Endothelial cell of umbilical vein (primary cell): ENCODE measurements at regions not wholly inside any gene's neighbourhood (a gene's known extent, or its start where the extent isn't known, plus 50 kb on each side); places are given as distances from the start of the nearest gene placed in this dataset.

Experiments
- BruUV-seq: library from RNA; stranded (reverse); fragments of 400-500 nt; replicated peaks from 2 replicates; lab custom pipeline; 2021; lab: Mats Ljungman, UMichigan
- CTCF ChIA-PET: fragments of 300-600, 350-600 bp; sonication (Branson Sonifier 250); formaldehyde crosslinking; loops from one replicate; lab custom pipeline; 2021; ENCODE audit warnings: antibody characterized with exemption, inconsistent platforms; lab: Charles Lee
- POLR2A ChIA-PET: fragments of 300-600, 350-600 bp; sonication (Branson Sonifier 250); formaldehyde crosslinking; loops from one replicate; lab custom pipeline; 2021; ENCODE audit warnings: antibody characterized with exemption, inconsistent platforms; lab: Charles Lee
- DNase-seq: peaks from one replicate; pipeline ENCODE4 v3.0.0-alpha.2; 2011; ENCODE audit warnings: low read depth, low spot score
- FAIRE-seq: peaks from 2 replicates; lab custom pipeline; 2011; peaks lifted over from hg19 to GRCh38; lab: Jason Lieb, UNC
- H2AFZ ChIP-seq: 2 replicates; pipeline ENCODE4 v1.6.0; 2012; ENCODE audit warnings: low read depth, low read length, control low read depth, inconsistent platforms
- H3K27ac ChIP-seq: 2 replicates; pipeline ENCODE4 v1.5.1; 2011; ENCODE audit warnings: low read depth, mild to moderate bottlenecking, control low read depth, low read length, moderate library complexity; ENCODE audit not compliant: insufficient read depth
- H3K27me3 ChIP-seq, 2 experiments: 2 replicates each; pipeline versions ENCODE4 v1.6.0 to v1.6.1; 2011; ENCODE audit warnings: low read length in 2 of 2, mixed read lengths in 1 of 2; ENCODE audit not compliant: control insufficient read depth in 2 of 2, insufficient read depth in 2 of 2
- H3K36me3 ChIP-seq, 2 experiments: 2 replicates in 1 of 2; 3 replicates in 1 of 2; pipeline ENCODE4 v1.5.1; 2011; ENCODE audit warnings: low read length in 2 of 2, mild to moderate bottlenecking in 1 of 2, moderate library complexity in 1 of 2; ENCODE audit not compliant: control insufficient read depth in 2 of 2, insufficient read depth in 2 of 2; ENCODE audit errors: extremely low read depth in 1 of 2
- H3K4me1 ChIP-seq: 3 replicates; pipeline ENCODE4 v1.5.1; 2011; ENCODE audit warnings: mild to moderate bottlenecking, low read length; ENCODE audit not compliant: control insufficient read depth, insufficient read depth; ENCODE audit errors: extremely low read depth
- H3K4me2 ChIP-seq: 2 replicates; pipeline ENCODE4 v1.6.1; 2011; ENCODE audit warnings: low read length, control low read depth, mixed read lengths; ENCODE audit not compliant: insufficient read depth
- H3K4me3 ChIP-seq, 3 experiments: fragments of 200-600 bp in 1 of 3; sonication (generic), shearing (Covaris generic) in 1 of 3; replicated peaks in 1 of 3; 2 replicates each; pipeline ENCODE4 v1.5.1; 2011 to 2016; ENCODE audit warnings: control low read depth in 3 of 3, low read length in 3 of 3, mild to moderate bottlenecking in 2 of 3, inconsistent platforms in 1 of 3, low read depth in 1 of 3, moderate library complexity in 1 of 3; ENCODE audit not compliant: insufficient read depth in 1 of 3
- H3K79me2 ChIP-seq: 2 replicates; pipeline ENCODE4 v1.6.0; 2012; ENCODE audit warnings: low read length, inconsistent platforms; ENCODE audit not compliant: control insufficient read depth, insufficient read depth
- H3K9ac ChIP-seq: replicated peaks from 2 replicates; pipeline ENCODE3; 2011; ENCODE audit warnings: low read length, control low read depth; ENCODE audit not compliant: insufficient read depth; ENCODE audit errors: extremely low read depth
- H3K9me1 ChIP-seq: replicated peaks from 3 replicates; pipeline ENCODE4 v1.6.0; 2011; ENCODE audit warnings: mild to moderate bottlenecking, low read length; ENCODE audit not compliant: control insufficient read depth, insufficient read depth; ENCODE audit errors: extremely low read depth
- H3K9me3 ChIP-seq: replicated peaks from 2 replicates; pipeline ENCODE4 v1.5.1; 2012; ENCODE audit warnings: low read length, inconsistent platforms; ENCODE audit not compliant: control insufficient read depth, insufficient read depth
- H4K20me1 ChIP-seq: replicated peaks from 2 replicates; pipeline ENCODE3; 2011; ENCODE audit warnings: mild to moderate bottlenecking, low read length; ENCODE audit not compliant: control insufficient read depth, insufficient read depth; ENCODE audit errors: extremely low read depth
- CTCF ChIP-seq, 2 donors: IDR thresholded peaks; 1 replicate in 1 of 2; 2 replicates in 1 of 2; pipeline ENCODE4 v1.5.1; 2011; ENCODE audit warnings: low read length in 2 of 2, mild to moderate bottlenecking in 2 of 2, moderate library complexity in 2 of 2, control low read depth in 1 of 2, inconsistent platforms in 1 of 2, low read depth in 1 of 2; ENCODE audit not compliant: insufficient read depth in 1 of 2; ENCODE audit errors: extremely low read depth in 1 of 2
- EZH2 ChIP-seq: IDR thresholded peaks from 2 replicates; pipeline ENCODE4 v1.6.1; 2012; ENCODE audit warnings: borderline replicate concordance, low read depth, mild to moderate bottlenecking, moderate library complexity, low read length, inconsistent platforms; ENCODE audit not compliant: severe bottlenecking
- FOS ChIP-seq: IDR thresholded peaks from 2 replicates; pipeline ENCODE4 v1.6.1; 2011; ENCODE audit warnings: mild to moderate bottlenecking, low read length, moderate library complexity, borderline replicate concordance; ENCODE audit not compliant: insufficient read depth
- GATA2 ChIP-seq: IDR thresholded peaks from 2 replicates; pipeline ENCODE4 v1.7.0; 2011; ENCODE audit warnings: low read depth, mild to moderate bottlenecking, moderate library complexity, mixed read lengths, low read length; ENCODE audit not compliant: insufficient read length, insufficient read depth
- JUN ChIP-seq: IDR thresholded peaks from 2 replicates; pipeline ENCODE4 v1.6.1; 2011; ENCODE audit warnings: borderline replicate concordance, low read depth; ENCODE audit not compliant: insufficient read length, insufficient read depth
- MAX ChIP-seq: IDR thresholded peaks from 2 replicates; pipeline ENCODE4 v1.6.1; 2011; ENCODE audit not compliant: insufficient read depth, insufficient read length
- MYC ChIP-seq: IDR thresholded peaks from one replicate; pipeline ENCODE4 v1.6.1; 2011; ENCODE audit warnings: mild to moderate bottlenecking, low read depth, low read length
- POLR2A ChIP-seq: IDR thresholded peaks from 2 replicates; pipeline ENCODE4 v1.6.1; 2012; ENCODE audit warnings: low read depth, mild to moderate bottlenecking, control low read depth, low read length
- POLR2AphosphoS5 ChIP-seq: IDR thresholded peaks from 2 replicates; pipeline ENCODE4 v1.6.1; 2012; ENCODE audit warnings: low read depth, mild to moderate bottlenecking, control low read depth, low read length, moderate library complexity; ENCODE audit not compliant: insufficient read depth
- dilution Hi-C: fragments of 300-500 bp; cut with MboI; formaldehyde crosslinking; loops from one replicate; pipeline ENCODE4 v1.15.0; 2019; ENCODE audit warnings: low sequenced_read_pairs; ENCODE audit not compliant: extremely low pct_ligation_motif_present
- intact Hi-C: fragments of 100-400 bp; cut with micrococcal nuclease; formaldehyde crosslinking; loops from one replicate; pipeline ENCODE4 v1.10.0; 2022

DNA sequence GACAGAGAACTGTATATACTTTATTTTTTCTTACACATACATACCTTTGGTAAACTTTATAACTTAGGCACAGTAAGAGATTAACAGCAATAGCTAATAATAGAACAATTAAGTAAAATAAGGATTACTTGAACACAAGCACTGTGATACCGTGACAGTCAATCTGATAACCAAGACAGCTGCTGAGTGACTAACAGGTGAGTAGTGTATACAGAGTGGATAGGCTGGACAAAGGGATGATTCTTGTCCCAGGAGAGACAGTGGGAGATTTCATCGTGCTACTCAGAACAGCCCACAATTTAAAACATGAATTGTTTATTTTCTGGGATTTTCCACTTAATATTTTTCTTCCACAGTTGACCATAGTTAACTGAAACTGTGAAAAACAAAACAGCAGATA, 411.8 kb downstream of the PPP1R2C start:
- POLR2A ChIA-PET = no interaction called here
- no peaks in the 10 kb centered on the region for H3K27me3 ChIP-seq
- no peak overlapping the region for H3K9ac ChIP-seq
- no peak overlapping the region for H2AFZ ChIP-seq
- H3K9me3 ChIP-seq = no peaks in the 10 kb centered on the region
- H3K9me1 ChIP-seq = no peaks in the 10 kb centered on the region
- H3K4me2 ChIP-seq = no peak overlapping the region
- no peaks in the 10 kb centered on the region for H3K79me2 ChIP-seq
- TF ChIP-seq CTCF (IDR thresholded peaks at IDR 0.05; ENCODE audit: extremely low read depth in 1 of 2, insufficient read depth in 1 of 2, low read depth in 1 of 2, low read length in 2 of 2) (no peak), POLR2A (no peak), FOS (no peak), GATA2 (no peak), MYC (no peak), POLR2AphosphoS5 (no peak), JUN (no peak), MAX (no peak), EZH2 (no peak)
- H3K4me3 ChIP-seq = no peak overlapping the region
- H3K27ac ChIP-seq = no peak overlapping the region
- no peaks in the 10 kb centered on the region for H3K36me3 ChIP-seq
- BruUV-seq = no TSS peak
- dilution Hi-C loops (no loop called here), intact Hi-C loops (no loop called here)
- no peak for DNase-seq
- H3K4me1 ChIP-seq = no peaks in the 10 kb centered on the region
- no peaks in the 10 kb centered on the region for H4K20me1 ChIP-seq
- no peak for FAIRE-seq
- CTCF ChIA-PET = no interaction called here
